CD4-positive, alpha-beta T cell treated with Interleukin-4 for 4 hours (primary cell): ENCODE measurements at regions not wholly inside any gene's neighbourhood (a gene's known extent, or its start where the extent isn't known, plus 50 kb on each side); places are given as distances from the start of the nearest gene placed in this dataset.

Experiments used
- DNase-seq: peaks from one replicate; pipeline ENCODE4 v3.0.0-alpha.2; 2020

DNA sequence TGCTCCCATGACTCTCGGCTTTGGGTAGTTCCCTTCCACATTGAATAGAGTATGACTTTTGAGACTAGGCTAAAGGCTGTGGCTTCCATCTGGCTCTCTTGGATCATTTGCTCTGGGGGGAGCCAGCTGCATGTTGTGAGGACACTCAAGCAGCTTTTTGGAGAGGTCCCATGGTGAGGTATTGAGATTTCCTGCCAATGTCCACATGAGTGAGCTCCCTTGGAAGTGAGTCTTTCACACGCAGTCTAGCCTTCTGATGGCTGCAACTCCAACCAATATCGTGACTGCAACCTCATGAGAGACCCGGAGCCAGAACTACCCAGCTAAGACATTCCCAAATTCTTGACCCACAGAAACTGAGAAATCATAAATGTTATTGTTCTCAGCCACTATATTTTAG, 127.7 kb upstream of the KAZN start:
- DNase-seq, result no peak

DNA sequence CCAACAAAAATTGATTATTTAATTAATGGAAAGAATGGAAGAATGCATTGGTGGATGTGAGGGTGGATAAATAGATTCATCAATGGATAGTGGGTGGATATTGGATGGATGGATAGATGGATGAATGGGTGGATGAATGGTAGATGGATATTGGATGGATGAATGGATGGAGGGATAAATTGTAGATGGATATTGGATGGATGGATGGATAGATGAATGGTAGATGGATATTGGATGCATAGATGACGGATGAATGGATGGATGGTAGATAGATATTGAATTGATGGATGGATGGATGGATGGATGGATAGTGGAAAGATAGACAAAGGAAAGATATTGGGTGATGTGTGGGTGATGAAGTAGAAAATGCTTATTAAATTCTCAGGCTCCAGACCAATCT, 123.6 kb upstream of the KAZN start:
- DNase-seq, result no peak

DNA sequence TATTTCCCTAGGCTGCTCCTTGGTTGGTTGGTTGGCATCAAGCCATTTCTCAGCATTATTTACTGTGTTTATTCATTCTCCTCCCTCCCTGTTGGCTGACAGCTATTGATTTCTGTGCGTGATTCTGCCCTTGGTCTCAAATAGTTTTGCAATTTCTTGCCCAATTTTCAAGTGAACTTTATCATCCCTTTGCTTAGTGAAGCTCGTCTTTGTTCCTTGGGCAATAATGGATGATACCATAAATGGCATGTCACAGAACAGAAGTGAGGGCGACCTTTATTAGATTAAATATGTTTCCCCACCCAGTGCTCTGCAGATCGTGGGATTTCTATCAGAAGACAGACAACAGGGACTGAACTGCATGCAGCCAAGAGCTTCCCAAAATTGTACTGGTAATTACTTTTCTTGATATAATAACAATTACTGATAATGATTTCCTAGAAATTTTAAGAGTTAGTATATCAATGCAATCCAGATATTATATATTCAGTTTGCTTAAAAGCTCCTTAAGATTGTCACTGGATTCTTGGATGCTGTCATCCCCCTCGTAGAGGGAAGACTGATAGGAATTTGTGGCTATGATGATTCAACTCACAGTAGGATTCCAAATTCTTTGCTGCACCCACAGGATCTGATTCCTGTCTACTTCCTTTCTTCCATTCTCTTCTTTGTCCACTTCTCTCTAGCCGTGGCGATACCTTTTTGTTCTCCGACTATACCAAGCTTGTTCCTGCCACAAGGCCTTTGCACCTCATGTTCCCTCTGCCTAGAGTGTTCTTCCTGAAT, 122.1 kb upstream of the KAZN start:
- no peak for DNase-seq

DNA sequence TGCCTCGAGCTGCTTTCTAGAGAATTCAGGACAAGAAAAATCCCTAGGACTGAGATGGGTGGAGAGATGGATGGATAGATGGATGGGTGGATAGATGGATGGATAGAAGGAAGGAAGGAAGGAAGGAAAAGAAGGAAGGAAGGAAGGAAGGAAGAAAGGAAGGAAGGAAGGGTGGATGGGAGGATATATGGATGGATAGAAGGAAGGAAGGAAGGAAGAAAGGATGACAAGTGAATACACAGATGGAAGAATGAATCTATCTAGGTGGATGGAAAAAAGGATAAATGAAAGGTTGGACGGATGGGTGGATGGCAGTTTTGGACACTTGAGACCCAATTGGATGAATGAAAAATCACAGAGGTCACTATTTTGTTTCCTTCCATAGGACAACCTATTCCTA, 120.4 kb upstream of the KAZN start:
- DNase-seq, result no peak

DNA sequence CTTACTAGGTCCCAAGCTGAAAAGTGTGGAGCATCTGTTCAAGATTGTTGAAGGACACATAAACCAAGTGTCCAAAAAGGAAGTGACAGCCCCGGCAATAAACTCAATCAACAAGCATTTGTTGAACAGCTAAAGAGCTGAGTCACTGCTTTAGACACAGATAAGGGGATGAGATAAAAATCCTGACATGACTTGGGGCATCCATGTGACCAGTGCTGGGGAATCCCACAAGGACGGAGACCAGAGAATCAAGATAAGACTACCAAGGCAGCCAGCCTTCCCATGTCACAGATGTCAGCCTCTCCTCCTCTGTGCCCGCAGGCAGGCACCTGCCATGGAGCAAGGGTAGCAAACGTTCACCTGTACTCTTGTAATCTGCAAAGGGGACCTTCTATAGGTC, 118.6 kb upstream of the KAZN start:
- DNase-seq, result no peak

DNA sequence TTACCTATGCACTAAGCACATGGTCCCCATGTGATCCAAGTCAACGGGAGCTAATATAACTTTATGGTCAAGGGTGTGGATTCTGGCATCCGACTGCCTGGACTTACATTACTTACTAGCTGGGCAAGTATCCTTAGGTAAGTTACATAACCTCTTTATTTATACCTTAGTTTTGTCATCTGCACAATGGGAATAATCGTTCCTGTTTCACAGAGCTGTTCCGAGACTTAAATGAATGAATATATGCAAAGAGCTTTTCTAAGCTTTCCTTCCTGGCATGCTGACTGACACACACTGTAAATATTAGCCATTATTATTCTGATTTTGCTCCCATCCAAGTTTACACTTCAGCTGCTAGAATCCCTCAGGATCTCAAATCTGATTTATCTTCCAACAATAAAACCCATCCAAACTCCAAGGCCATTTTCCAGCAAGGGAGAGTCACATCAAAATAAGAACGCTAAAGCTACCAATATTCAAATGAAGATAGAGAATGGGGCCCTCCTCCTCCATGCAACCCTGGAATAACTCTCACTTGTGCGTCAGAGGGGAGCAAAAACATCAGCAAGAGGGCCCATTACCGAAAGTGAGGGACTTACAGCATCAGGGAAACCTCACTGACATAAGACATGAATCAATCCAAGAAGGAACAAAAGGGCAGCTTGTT, 115.6 kb upstream of the KAZN start:
- no peak for DNase-seq

DNA sequence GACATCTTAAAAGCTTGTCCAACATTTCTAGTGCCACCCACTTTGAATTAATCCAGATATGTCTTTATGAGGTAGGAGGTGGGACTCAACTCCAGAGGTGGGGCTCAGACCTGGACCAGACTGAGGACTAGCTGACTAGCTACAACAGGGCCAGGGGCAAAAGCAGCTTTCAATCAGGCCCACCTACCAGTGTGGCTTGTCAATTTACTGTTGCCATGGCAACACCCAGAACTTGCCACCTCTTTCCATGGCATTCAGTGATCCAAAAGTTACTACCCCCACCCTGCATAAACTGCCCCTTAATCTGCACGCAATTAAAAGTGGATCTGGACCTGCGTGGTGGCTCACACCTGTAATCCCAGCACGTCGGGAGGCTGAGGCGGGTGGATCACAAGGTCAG, 113.2 kb upstream of the KAZN start:
- DNase-seq, result no peak

DNA sequence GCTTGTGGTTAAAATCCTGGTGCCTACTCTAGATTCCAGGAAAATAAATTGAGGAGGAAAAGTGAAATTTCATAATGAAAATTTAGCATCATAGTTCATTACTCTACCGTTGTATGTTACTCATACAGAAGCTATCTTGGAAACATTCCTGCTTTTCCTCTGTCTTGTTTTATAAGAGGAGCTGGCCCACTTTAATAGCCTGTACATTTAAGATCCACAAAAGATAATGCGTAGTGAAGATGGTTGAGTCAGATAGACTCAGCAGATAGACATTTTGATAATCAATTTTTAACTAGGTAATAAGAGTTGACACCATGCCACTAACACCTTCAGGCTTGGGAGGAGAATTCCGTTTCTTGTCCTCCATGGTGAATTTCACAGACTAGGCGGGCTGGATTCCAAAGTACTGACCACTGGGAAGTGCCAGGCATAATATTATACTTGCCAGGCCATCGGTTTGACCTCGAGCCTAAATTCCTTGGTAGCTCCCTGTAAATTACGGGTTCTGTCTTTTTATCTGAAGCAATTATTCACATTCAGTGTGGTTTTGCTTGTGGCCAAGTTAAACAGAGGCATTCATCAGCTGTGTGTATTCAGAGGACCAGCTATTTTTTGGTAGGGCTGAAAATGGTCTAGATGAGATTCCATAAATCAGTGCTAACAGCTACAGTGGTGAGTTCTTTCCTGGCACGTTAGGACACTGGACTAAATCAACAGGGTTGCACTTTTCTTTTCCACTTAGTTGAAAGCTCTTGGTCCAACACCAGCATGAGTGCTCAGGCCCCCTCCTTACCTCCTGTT, 111.9 kb upstream of the KAZN start:
- DNase-seq, result no peak

DNA sequence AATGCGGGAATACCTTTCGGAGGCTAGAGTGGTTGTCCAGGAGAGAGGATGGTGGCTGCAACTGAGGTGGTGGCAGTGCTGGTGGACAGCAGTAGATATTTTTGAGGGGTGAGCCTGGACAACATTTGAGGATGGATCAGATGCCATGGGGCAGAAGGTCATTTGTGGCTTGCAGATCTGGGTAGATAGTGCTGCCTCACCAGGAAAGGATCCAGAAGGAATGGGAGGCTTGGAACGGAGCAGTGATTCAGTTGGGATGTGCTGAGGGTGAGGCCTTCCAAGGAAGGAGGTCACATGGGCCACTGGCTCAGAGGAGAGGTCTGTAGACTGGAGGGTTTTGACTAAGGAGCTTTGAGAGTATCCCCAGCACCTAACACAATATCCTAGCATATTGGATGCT, 110.8 kb upstream of the KAZN start:
- no peak for DNase-seq

DNA sequence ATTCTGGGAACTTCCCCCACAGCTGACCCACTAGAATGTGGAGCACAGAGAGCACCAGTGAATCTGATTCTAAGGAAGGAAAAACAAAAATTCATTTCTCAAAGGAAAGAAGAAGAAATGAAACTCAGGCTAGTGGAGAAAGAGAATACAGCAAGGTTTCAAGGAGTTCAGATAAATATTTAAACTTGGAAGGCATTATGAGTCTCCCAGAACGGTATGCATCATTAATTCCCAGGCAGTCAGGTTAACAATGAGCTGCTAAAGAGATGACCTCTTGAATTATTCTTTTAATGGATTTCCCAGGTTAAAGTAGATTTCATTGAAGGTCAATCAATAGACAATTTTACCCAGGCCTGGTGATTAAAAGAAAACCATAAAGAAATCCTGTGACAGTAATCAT, 103.6 kb upstream of the KAZN start:
- DNase-seq, result no peak

DNA sequence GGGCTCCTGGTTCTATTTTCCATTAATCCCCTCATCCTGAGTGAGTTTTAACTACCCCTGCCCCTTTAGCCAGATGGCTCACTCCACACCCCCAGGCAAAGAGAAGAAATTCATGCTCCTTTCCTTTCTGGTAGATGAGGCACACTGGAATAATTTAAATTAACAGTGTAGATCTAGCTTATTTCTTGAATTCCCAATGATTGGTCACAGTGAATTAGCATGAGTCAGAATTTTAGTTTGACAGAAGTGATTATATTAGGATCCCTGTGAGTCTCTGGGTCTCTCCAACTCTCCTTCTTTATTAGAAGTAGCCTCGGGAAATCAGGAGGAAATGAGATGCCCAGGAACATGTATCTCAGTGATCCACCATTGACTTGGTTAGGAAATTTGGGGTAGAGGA, 103.1 kb upstream of the KAZN start:
- DNase-seq, result no peak

DNA sequence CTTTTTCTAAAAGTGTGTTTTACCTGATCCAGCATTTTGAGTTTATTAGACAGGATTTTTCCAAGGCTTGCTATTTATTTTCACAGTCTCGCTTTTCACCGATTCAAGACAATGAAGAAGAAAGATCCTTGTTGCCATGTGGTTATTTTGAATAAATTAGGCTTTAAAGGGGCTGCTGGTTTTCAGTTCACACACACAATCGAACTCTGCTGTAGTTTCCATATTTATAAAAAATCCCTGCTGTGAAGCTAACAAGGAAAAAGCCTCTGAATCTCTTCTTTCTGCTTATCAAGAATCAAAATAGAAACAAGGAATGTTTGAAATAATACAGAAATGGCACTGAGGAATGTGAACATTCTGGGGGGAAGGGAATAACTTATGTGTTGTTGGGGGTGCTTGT, 102.5 kb upstream of the KAZN start:
- no peak for DNase-seq

DNA sequence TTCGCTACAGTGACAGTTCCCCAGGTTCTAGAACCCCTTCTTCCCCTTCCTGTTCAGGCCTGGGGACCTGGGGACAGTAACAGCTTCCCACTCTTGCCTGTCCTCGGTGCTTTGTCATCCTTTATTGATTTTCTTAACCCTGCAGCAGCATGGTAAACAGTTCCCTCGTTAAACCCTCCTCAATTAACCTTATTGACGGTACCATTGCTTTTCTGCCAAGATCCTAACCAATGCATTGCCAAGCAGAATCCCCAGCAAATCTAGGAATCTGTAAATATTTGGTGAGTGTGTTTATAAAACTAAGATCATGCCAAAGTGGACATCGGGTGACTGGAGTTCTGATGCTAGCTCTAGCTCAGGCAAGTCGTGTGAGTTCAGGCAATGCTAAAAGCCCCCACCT, 99.6 kb upstream of the KAZN start:
- no peak for DNase-seq

DNA sequence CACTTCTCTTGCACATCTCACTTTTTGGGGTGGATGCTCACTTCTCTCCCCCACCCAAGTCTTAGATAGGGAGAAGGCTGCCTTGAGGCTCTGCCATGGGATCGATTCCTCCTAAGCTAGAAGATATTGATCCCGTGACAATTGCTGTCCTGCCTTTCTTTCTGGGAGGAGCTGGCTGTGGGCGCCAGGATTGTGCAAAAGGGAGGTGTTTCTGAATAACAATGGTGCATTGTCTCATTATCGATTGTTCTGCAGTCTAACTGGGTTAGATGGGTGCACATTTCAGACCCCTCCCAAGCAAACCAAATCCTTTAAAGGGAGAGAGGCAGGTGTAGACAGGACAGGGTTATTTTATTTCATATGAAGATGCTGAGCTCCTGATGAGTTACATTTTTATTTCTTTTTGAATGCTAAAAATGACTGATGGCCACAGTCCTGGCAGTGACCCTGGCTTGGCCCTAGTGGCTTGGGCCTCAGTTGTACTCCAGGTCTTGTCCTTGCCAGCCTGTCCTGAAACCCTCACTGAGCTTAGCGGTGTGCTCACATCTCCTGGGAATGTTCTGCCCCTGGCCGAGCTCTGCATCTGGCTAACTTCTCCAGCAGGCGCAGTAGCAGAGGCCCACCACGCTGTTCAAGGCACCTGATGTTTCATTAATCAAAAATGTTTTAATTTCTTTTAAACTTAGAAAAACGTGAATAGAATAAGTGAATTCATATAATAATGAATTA, 99.0 kb upstream of the KAZN start:
- DNase-seq, result no peak

DNA sequence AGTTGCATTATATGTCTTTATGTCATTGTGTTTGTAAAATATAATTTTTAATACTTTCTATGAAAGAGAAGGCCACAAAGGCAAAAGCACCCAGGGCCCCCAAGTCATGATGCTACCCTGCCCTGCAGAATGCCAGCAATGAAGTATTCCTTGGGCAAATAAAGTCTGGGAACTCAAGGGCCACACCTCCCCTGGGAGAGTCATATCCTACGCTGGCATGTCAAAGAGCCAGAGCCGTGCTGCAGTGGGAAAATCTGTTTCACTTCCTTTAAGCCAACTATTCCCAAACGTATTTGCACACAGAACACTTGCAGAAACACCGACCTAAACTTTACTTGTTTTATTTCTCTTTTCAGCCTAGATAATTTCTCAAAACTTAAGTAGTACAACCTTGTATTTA, 98.4 kb upstream of the KAZN start:
- DNase-seq, result no peak

DNA sequence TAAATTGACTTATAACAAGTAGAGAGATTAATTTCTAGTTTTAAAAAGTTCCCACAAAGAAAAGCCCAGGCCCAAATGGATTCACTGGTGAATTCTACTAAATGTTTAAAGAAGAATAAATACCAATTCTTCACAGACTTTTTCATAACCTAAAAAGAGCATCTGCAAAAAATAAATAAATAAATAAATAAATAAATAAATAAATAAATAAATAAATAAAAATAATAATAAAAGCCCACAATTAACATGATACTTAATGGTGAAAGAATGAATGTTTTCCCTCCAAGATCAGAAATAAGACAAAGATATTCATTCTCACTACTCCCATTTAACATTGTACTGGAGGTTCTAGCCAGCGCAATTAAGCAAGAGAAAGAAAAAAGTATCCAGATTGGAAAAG, 97.6 kb upstream of the KAZN start:
- no peak for DNase-seq

DNA sequence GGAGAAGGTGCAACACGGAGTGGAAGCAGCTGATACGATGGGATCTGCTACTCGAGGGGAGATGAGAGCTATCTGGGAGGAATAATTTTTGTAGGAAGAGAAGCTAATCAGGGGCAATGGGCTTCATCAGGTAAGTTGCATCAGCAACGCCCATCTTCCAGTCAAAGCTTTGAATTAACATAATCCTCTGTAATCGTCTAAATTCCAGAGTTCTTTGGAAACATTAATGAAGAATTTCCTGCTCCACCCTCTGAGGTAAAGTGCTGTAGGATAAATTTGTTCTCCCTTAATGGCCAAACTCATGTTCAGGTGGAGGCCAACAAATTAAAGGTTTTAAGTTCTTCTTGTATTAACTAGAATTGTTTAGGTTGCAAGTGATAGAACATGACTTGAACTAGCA, 94.0 kb upstream of the KAZN start:
- DNase-seq, result no peak

DNA sequence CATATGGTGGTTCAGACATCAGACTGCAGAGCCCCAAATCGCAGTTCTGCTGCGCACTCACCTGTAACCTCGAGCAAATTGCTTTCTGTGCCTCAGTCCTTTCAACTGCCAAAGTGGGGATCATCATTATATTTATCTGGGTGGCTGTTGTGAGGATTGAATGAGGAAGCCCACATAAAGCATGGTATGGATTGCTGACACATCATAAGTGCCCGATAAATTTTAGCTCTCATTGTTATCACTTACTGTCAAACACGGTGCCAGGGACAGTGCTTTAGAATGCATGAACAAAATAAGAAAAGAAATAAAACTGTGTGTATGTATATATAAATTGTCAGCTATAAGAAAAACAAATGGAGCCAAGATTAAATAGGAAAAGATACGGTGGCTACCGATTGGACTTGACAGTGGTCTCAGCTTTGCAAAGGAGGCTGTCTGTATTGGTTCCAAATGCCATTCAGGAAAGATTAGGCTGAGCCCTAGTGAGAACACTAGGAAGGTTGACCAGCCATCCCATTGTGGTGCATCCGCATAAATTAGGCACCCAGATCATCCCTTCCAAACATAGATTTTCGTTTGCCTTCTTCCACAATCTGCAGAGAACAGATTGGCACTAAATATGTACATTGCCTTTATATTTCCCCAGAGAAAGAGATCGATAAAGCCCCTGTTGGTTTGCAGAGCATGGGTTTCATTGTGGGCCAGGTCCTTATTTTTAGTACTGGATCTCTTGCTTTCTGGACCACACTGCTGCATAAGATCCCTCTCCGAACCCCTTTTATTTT, 91.8 kb upstream of the KAZN start:
- no peak for DNase-seq

DNA sequence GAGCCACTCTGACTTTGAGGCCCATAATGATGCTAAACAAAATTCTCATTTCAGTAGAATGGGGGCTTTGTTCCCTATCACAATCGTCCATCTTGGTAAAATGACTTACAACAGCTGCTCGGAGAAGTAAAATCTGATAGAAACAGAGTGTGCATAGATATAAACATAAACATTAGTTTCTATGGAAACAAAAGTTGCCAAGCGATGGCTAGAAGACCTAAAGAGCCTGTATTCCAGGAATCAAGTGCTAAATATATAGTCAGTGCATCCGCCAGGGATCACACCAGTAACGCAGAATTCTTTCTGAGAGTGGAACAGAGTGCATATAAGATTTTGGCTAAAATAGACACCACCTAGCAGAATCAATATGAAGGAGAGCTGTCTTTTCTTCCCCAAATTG, 91.2 kb upstream of the KAZN start:
- no peak for DNase-seq

DNA sequence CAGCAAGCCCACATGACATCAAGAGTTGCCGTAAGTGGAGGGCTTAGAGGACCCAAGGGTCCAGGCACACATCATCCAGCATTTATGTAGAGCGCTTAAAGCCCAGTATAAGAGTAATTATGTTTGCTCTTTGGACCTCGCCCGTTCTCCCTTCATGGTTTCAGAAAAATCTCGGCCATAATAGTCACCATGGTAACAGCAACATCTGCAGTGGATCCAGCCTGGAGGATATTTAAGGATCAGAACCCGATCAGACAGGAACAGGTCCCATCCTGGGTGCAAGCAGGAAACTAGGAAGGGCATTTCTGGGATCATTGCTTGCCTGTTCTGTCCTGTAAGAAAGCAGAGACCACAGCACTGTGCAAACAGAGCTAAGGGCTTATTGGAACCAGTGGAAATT, 89.9 kb upstream of the KAZN start:
- DNase-seq, result no peak

DNA sequence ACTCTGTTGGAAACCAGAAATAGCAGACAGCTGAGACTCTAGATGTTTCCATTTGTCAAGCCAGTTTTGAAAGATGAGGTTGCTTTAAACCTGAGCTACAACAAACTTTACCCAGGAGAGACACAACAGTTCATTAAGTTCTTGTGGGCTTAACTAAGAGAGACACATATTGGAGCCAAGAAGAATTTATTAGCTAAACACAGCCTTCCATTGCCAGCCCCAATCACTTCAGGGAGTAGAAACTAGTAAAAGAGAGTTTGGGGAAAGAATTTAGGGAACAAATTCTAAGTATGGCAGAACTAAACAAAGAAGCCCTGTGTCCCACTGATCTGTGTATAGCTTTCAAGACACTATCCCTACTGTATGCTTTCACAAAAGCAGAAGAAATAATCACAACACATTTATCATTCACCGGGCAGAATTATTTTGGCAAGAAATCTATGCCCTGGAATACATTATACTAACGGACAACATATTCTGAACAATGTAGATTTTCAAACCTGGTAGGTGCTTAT, 87.3 kb upstream of the KAZN start:
- DNase-seq, result no peak
